Osteoblast (primary cell): ENCODE measurements at regions not wholly inside any gene's neighbourhood (a gene's known extent, or its start where the extent isn't known, plus 50 kb on each side); places are given as distances from the start of the nearest gene placed in this dataset.

ENCODE experiments used
- DNase-seq: peaks from one replicate; pipeline ENCODE4 v3.0.0; 2011; ENCODE audit warnings: low spot score, mixed read lengths; ENCODE audit not compliant: insufficient read length; ENCODE audit errors: missing footprints
- H2AFZ ChIP-seq: 2 replicates; pipeline ENCODE4 v1.6.0; 2011; ENCODE audit warnings: mild to moderate bottlenecking, low read length
- H3K27ac ChIP-seq: 2 replicates; pipeline ENCODE4 v1.5.1; 2011; ENCODE audit warnings: mild to moderate bottlenecking, low read depth, low read length, moderate library complexity
- H3K27me3 ChIP-seq: 2 replicates; pipeline ENCODE4 v1.6.0; 2012; ENCODE audit warnings: mild to moderate bottlenecking, control low read depth, inconsistent platforms, low read length, moderate library complexity; ENCODE audit not compliant: insufficient read depth
- H3K36me3 ChIP-seq: 2 replicates; pipeline ENCODE4 v1.5.1; 2011; ENCODE audit warnings: mild to moderate bottlenecking, low read length, control low read depth, moderate library complexity; ENCODE audit not compliant: insufficient read depth
- H3K4me1 ChIP-seq: 2 replicates; pipeline ENCODE4 v1.5.1; 2011; ENCODE audit warnings: mild to moderate bottlenecking, low read length, control low read depth, moderate library complexity; ENCODE audit not compliant: insufficient read depth
- H3K4me2 ChIP-seq: 2 replicates; pipeline ENCODE4 v1.6.0; 2011; ENCODE audit warnings: mild to moderate bottlenecking, low read length; ENCODE audit not compliant: insufficient read depth
- H3K4me3 ChIP-seq: fragments of 200-600 bp; sonication (generic); 3 replicates; pipeline ENCODE4 v1.5.1; 2012; ENCODE audit warnings: mild to moderate bottlenecking, low read length, inconsistent platforms; ENCODE audit not compliant: insufficient read depth
- H3K79me2 ChIP-seq: 2 replicates; pipeline ENCODE4 v1.6.0; 2012; ENCODE audit warnings: mild to moderate bottlenecking, low read length, control low read depth, inconsistent platforms; ENCODE audit not compliant: insufficient read depth
- H3K9me3 ChIP-seq: 2 replicates; pipeline ENCODE4 v1.5.1; 2011; ENCODE audit warnings: low read depth, low read length, control low read depth
- H4K20me1 ChIP-seq: 2 replicates; pipeline ENCODE4 v1.6.0; 2012; ENCODE audit warnings: mild to moderate bottlenecking, low read length, control low read depth; ENCODE audit not compliant: insufficient read depth
- CTCF ChIP-seq: IDR thresholded peaks from 2 replicates; pipeline ENCODE4 v1.5.1; 2011; ENCODE audit warnings: mild to moderate bottlenecking, low read depth, low read length, moderate library complexity; ENCODE audit errors: extremely low read depth

GRCh38 chr2:126449677-126450076 is 206.3 kb upstream of the GYPC start:
- no peaks in the 10 kb centered on the region for H3K4me1 ChIP-seq
- no peaks in the 10 kb centered on the region for H3K79me2 ChIP-seq
- no peak overlapping the region for H3K27ac ChIP-seq
- H3K36me3 ChIP-seq: no peaks in the 10 kb centered on the region
- H3K4me3 ChIP-seq: no peak overlapping the region
- no peak for TF ChIP-seq CTCF
- H2AFZ ChIP-seq: no peak overlapping the region
- no peaks in the 10 kb centered on the region for H3K9me3 ChIP-seq
- H3K27me3 ChIP-seq: no peaks in the 10 kb centered on the region
- no peak for DNase-seq
- no peaks in the 10 kb centered on the region for H4K20me1 ChIP-seq
- no peak overlapping the region for H3K4me2 ChIP-seq

GRCh38 chr2:126463892-126464674 is 191.9 kb upstream of the GYPC start:
- Histone ChIP-seq H3K27ac (no peak overlapping the region), H3K79me2 (no peaks in the 10 kb centered on the region), H3K4me2 (no peak overlapping the region), H4K20me1 (no peaks in the 10 kb centered on the region), H3K4me1 (no peaks in the 10 kb centered on the region), H3K27me3 (no peaks in the 10 kb centered on the region), H3K36me3 (no peaks in the 10 kb centered on the region), H3K4me3 (no peak overlapping the region), H3K9me3 (no peaks in the 10 kb centered on the region), H2AFZ (no peak overlapping the region)
- no peak for TF ChIP-seq CTCF
- no peak for DNase-seq

- Histone ChIP-seq H3K4me3 (no peak overlapping the region), H3K4me2 (no peak overlapping the region), H3K9me3 (no peaks in the 10 kb centered on the region), H3K79me2 (no peaks in the 10 kb centered on the region), H3K27ac (no peak overlapping the region), H3K36me3 (no peaks in the 10 kb centered on the region), H4K20me1 (no peaks in the 10 kb centered on the region), H3K4me1 (no peaks in the 10 kb centered on the region), H2AFZ (no peak overlapping the region), H3K27me3 (no peaks in the 10 kb centered on the region)
- no peak for TF ChIP-seq CTCF
- no peak for DNase-seq
These were observed 188.4 kb upstream of the GYPC start for GRCh38 chr2:126467367-126468054.

GRCh38 chr2:126475031-126475430 is 180.9 kb upstream of the GYPC start:
- Histone ChIP-seq H3K27ac (no peak overlapping the region), H4K20me1 (no peaks in the 10 kb centered on the region)

More at GRCh38 chr2:126475031-126475430, 180.9 kb upstream of the GYPC start:
- Histone ChIP-seq H3K36me3 (no peaks in the 10 kb centered on the region), H2AFZ (no peak overlapping the region), H3K4me1 (no peaks in the 10 kb centered on the region), H3K79me2 (no peaks in the 10 kb centered on the region), H3K9me3 (no peaks in the 10 kb centered on the region), H3K27me3 (no peaks in the 10 kb centered on the region), H3K4me2 (no peak overlapping the region), H3K4me3 (no peak overlapping the region)
- no peak for DNase-seq
- TF ChIP-seq CTCF: no peak
